ENCODE measurements at regions not wholly inside any gene's neighbourhood (a gene's known extent, or its start where the extent isn't known, plus 50 kb on each side); places are given as distances from the start of the nearest gene placed in this dataset.
"Not testable (repeated sequence)": the region's sequence is repeated elsewhere in the genome, so short reads cannot be mapped to it uniquely, and the experiment has no call there.

GRCh38 chr7:65656494-65657188 is 216.2 kb upstream of the VKORC1L1 start:
- no CpG with 5 or more reads among the region's 5 CpGs for WGBS
- DNase-seq (ENCODE audit: low spot score); H3K4me3 ChIP-seq; H3K4me1 ChIP-seq (replicated peaks); intact Hi-C loops (cut with DNase I); H3K36me3 ChIP-seq; H3K9me3 ChIP-seq; H3K27ac ChIP-seq; H3K27me3 ChIP-seq (replicated peaks; ENCODE audit: insufficient read depth): not testable (repeated sequence)

DNA sequence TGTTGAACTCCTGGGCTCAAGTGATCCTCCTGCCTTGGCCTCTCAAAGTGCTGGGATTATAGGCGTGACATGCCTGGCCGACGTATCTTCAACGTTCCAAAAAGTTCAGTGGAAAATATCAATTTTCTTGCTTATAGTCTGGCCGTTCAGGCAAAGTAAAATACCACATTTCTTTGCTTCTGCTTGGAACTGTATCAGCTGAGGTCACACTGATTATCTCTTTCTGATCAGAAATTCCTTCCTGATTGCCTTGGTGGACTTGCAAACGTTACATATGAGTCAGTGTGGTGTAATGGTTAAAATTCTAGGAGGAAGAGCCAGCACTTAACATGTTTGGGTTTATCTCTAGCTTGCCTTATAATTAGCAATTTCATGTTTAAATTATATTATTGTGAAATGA is 189.5 kb upstream of the VKORC1L1 start:
- intact Hi-C loops (cut with DNase I); H3K4me1 ChIP-seq (replicated peaks); H3K4me3 ChIP-seq; H3K9me3 ChIP-seq; H3K27ac ChIP-seq; H3K36me3 ChIP-seq; DNase-seq (ENCODE audit: low spot score); H3K27me3 ChIP-seq (replicated peaks; ENCODE audit: insufficient read depth): not testable (repeated sequence)
- WGBS: 66% methylated on average over 6 of the region's 6 CpGs

DNA sequence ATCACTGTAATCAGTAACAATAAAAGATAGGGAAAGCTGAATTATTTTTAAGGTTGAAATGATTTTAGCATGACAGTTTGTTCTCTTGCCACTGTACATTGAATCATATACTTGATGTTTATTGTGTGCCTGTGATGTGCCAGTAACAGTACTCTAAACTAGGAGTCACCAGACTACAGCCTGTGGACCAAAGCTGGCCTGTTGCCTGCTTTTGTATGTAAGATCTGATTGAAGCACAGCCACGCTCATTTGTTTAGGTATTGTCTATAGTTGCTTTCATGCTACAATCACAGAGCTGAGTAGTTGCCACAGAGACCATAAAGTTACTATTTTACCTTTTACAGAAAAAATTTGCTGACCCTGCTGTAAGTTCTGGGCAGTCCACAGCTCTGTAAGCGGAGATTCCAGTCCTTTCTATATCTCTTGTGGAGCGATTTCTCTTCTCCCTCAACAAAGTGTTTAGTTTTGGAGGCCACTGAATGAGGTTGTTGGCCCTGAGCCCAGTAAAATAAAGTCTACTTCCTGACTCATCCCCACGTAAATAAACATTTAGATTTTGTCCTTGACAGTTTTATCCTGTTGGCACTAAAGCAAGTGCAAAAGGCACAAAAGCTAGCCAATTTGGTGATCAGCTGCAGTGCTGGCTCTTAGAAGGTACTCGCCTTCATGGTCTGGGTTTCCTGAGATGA is 173.7 kb upstream of the VKORC1L1 start:
- H3K9me3 ChIP-seq; H3K27me3 ChIP-seq (replicated peaks; ENCODE audit: insufficient read depth); intact Hi-C loops (cut with DNase I); H3K4me1 ChIP-seq (replicated peaks); DNase-seq (ENCODE audit: low spot score); H3K36me3 ChIP-seq; H3K27ac ChIP-seq; H3K4me3 ChIP-seq: not testable (repeated sequence)
- 30% methylated on average over 1 of the region's 5 CpGs for WGBS

DNA sequence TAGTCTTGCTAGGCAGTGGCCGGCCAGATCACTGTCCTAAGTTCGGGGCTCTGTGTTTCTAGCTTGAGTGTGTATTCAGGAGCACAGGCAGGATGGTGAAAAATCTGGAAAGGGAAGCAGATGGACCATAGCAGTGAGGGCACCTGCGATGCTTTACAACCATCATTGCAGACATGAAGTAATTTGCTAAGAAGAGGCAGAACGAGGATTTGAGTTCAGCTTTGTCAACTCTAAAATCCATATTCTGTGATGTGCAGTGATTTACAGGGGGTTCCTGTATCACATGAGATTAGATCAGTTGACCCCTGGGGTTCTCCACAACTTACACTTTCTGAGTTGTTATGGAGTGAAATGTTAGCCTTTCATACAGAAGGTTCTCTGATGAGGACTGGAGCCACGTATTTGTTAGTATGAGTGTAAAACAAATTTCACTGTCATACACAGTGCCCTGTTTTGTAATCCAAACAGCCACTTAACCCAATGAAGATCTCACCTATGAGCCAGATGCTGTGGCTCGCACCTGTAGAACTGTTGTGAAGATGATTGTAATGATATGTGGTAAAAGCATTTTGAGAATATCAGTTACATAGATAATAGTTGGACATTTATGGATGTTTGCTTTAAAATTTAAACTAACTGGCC is 173.0 kb upstream of the VKORC1L1 start:
- H3K27me3 ChIP-seq (replicated peaks; ENCODE audit: insufficient read depth); H3K4me1 ChIP-seq (replicated peaks); H3K27ac ChIP-seq; H3K9me3 ChIP-seq; DNase-seq (ENCODE audit: low spot score); H3K36me3 ChIP-seq; intact Hi-C loops (cut with DNase I); H3K4me3 ChIP-seq: not testable (repeated sequence)
- WGBS: 43% methylated on average over 5 of the region's 6 CpGs

DNA sequence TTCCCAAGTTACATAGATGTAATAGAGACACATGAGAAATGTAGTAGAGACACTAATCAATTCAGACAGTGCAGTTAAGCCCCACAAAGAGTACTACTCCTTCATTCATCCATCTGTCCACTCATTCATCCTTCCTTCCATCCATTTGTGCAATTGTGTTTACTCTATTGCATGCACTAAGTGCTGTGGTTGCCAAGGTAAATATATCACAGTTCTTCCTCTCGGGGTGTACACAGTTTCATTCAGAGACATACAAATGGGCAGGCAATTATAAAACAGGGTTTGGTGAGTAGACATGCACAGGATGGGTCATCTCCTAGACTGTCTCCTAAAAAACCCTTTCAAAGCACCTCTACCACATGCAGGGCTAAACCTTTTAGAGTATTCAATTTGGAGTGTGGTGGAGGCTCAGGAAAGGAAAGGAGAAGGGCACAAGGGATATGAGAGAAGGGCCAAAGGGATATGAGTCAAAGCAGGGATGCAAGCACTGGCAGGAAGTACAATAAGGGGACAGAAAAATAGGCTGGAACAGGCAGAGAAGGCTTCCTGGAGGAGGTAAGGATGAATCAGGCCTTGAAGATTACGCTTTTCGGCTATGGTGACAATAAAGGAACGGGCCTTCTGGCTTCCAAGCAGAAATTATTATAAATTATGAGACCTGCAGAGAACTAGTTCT is 153.6 kb upstream of the VKORC1L1 start:
- peak; percentile 25 for TF ChIP-seq POLR2AphosphoS5 (IDR thresholded peaks at IDR 0.05)
- H3K4me3 ChIP-seq; DNase-seq (ENCODE audit: low spot score); H3K27ac ChIP-seq; intact Hi-C loops (cut with DNase I); H3K4me1 ChIP-seq (replicated peaks); H3K27me3 ChIP-seq (replicated peaks; ENCODE audit: insufficient read depth); H3K36me3 ChIP-seq; H3K9me3 ChIP-seq: not testable (repeated sequence)
- WGBS: 67% methylated on average over 4 of the region's 4 CpGs

- DNase-seq (ENCODE audit: low spot score): peak; percentile 72
- WGBS: 30% methylated on average over 11 of the region's 11 CpGs
- TF ChIP-seq POLR2AphosphoS5 (IDR thresholded peaks at IDR 0.05): no peak
- no peak for TF ChIP-seq POLR2A (IDR thresholded peaks at IDR 0.05)
- TF ChIP-seq, protein P1, sequence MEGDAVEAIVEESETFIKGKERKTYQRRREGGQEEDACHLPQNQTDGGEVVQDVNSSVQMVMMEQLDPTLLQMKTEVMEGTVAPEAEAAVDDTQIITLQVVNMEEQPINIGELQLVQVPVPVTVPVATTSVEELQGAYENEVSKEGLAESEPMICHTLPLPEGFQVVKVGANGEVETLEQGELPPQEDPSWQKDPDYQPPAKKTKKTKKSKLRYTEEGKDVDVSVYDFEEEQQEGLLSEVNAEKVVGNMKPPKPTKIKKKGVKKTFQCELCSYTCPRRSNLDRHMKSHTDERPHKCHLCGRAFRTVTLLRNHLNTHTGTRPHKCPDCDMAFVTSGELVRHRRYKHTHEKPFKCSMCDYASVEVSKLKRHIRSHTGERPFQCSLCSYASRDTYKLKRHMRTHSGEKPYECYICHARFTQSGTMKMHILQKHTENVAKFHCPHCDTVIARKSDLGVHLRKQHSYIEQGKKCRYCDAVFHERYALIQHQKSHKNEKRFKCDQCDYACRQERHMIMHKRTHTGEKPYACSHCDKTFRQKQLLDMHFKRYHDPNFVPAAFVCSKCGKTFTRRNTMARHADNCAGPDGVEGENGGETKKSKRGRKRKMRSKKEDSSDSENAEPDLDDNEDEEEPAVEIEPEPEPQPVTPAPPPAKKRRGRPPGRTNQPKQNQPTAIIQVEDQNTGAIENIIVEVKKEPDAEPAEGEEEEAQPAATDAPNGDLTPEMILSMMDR (IDR thresholded peaks at IDR 0.05): peak; percentile 30 to 83 (median 48)
- H3K4me1 ChIP-seq (replicated peaks): no peaks in the 10 kb centered on the region
- H3K9me3 ChIP-seq: no peaks in the 10 kb centered on the region
- H3K36me3 ChIP-seq: no peaks in the 10 kb centered on the region
- no peaks in the 10 kb centered on the region for H3K27me3 ChIP-seq (replicated peaks; ENCODE audit: insufficient read depth)
- H3K4me3 ChIP-seq: no peak overlapping the region
- H3K27ac ChIP-seq: no peak overlapping the region
- intact Hi-C loops (cut with DNase I): no loop called here
Observed at GRCh38 chr7:65722361-65722792, 150.5 kb upstream of the VKORC1L1 start.

DNA sequence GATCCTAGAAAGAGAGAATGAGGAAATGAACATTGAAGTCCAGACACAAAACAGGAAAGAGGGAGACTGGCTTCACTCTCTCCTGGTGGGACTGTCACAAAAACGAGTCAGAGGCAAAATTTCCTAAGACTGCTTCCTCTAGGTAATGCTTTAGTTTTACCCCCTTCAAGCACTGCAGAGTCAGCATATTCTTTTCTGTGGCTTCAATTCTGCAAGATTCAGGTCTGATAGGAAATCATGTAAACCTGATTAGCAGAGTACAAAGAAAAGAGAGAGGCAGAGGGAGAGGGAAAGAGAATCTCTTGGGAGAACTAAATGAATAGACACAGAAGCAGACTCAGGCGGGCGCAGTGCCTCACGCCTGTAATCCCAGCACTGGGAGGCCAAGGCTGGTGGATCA is 145.7 kb upstream of the VKORC1L1 start:
- H3K4me1 ChIP-seq (replicated peaks); H3K27ac ChIP-seq; DNase-seq (ENCODE audit: low spot score); H3K9me3 ChIP-seq; H3K4me3 ChIP-seq; H3K27me3 ChIP-seq (replicated peaks; ENCODE audit: insufficient read depth); intact Hi-C loops (cut with DNase I); H3K36me3 ChIP-seq: not testable (repeated sequence)
- WGBS: 92% methylated on average over 4 of the region's 4 CpGs

Data from prostate gland (tissue), 2 donors.